ENCODE measurements at regions not wholly inside any gene's neighbourhood (a gene's known extent, or its start where the extent isn't known, plus 50 kb on each side); places are given as distances from the start of the nearest gene placed in this dataset.

- no peak for DNase-seq
Measured at GRCh38 chr2:194020155-194020554, 1636.9 kb upstream of the SLC39A10 start.

GRCh38 chr2:194015751-194016150 lies 1641.3 kb upstream of the SLC39A10 start:
- no peak for DNase-seq

- DNase-seq: no peak
Measured at GRCh38 chr2:194014639-194015038, 1642.4 kb upstream of the SLC39A10 start.

- no peak for DNase-seq
Measured at GRCh38 chr2:194004590-194005206, 1652.3 kb upstream of the SLC39A10 start.

GRCh38 chr2:194003911-194004310 lies 1653.1 kb upstream of the SLC39A10 start:
- DNase-seq: no peak

GRCh38 chr2:194002699-194003368 lies 1654.2 kb upstream of the SLC39A10 start:
- DNase-seq: no peak

- no peak for DNase-seq
Measured at GRCh38 chr2:193990868-193991267, 1666.2 kb upstream of the SLC39A10 start.

GRCh38 chr2:193989645-193990044 lies 1667.4 kb upstream of the SLC39A10 start:
- DNase-seq: no peak

GRCh38 chr2:193988784-193989183 lies 1668.2 kb upstream of the SLC39A10 start:
- DNase-seq: no peak

GRCh38 chr2:193985272-193985671 lies 1671.8 kb upstream of the SLC39A10 start:
- no peak for DNase-seq

GRCh38 chr2:193980599-193980998 lies 1676.4 kb upstream of the SLC39A10 start:
- no peak for DNase-seq

GRCh38 chr2:193973781-193974180 lies 1683.2 kb upstream of the SLC39A10 start:
- no peak for DNase-seq

- no peak for DNase-seq
Measured at GRCh38 chr2:193966590-193966989, 1690.4 kb upstream of the SLC39A10 start.

GRCh38 chr2:193965263-193965662 lies 1691.8 kb upstream of the SLC39A10 start:
- no peak for DNase-seq

- DNase-seq: no peak
Measured at GRCh38 chr2:193963472-193964119, 1693.4 kb upstream of the SLC39A10 start.

- no peak for DNase-seq
Measured at GRCh38 chr2:193946806-193947205, 1710.2 kb upstream of the SLC39A10 start.

GRCh38 chr2:193943406-193943960 lies 1713.5 kb upstream of the SLC39A10 start:
- DNase-seq: no peak

GRCh38 chr2:193935114-193935513 lies 1721.9 kb upstream of the SLC39A10 start:
- no peak for DNase-seq

- DNase-seq: no peak
Measured at GRCh38 chr2:193929131-193929530, 1727.9 kb upstream of the SLC39A10 start.

GRCh38 chr2:193907561-193907960 lies 1712.8 kb upstream of the TMEFF2 start:
- DNase-seq: no peak

GRCh38 chr2:193900292-193900691 lies 1705.6 kb upstream of the TMEFF2 start:
- DNase-seq: no peak

GRCh38 chr2:193895226-193895625 lies 1700.5 kb upstream of the TMEFF2 start:
- DNase-seq: no peak

GRCh38 chr2:193894081-193894480 lies 1699.3 kb upstream of the TMEFF2 start:
- DNase-seq: no peak

GRCh38 chr2:193891023-193891422 lies 1696.3 kb upstream of the TMEFF2 start:
- DNase-seq: no peak
